Activated B cell treated with CpG ODN at 0.5 μM for 24 hours (primary cell): ENCODE measurements at regions not wholly inside any gene's neighbourhood (a gene's known extent, or its start where the extent isn't known, plus 50 kb on each side); places are given as distances from the start of the nearest gene placed in this dataset.
"Not testable (repeated sequence)": the region's sequence is repeated elsewhere in the genome, so short reads cannot be mapped to it uniquely, and the experiment has no call there.

Experiments
- ATAC-seq: fragments of 200-7000 bp; cut with Tn5 transposase; one replicate; pipeline ENCODE4 v1.10.0; 2021; ENCODE audit warnings: low read depth, mild to moderate bottlenecking, moderate library complexity
- CTCF ChIA-PET: fragments of 350-600 bp; sonication (Branson Sonifier 250); formaldehyde crosslinking; loops from one replicate; lab custom pipeline; 2021; ENCODE audit warnings: antibody characterized with exemption; lab: Charles Lee
- POLR2A ChIA-PET: fragments of 350-600 bp; sonication (Branson Sonifier 250); formaldehyde crosslinking; loops from one replicate; lab custom pipeline; 2021; ENCODE audit warnings: antibody characterized with exemption; lab: Charles Lee
- DNase-seq: peaks from one replicate; pipeline ENCODE4 v3.0.0; 2022
- H3K27ac Mint-ChIP-seq: one replicate; pipeline ENCODE4 v1.8.0; 2020; ENCODE audit warnings: mixed read lengths
- H3K27me3 Mint-ChIP-seq: one replicate; pipeline ENCODE4 v1.8.0; 2021; ENCODE audit warnings: mixed read lengths
- H3K36me3 Mint-ChIP-seq: one replicate; pipeline ENCODE4 v1.8.0; 2021; ENCODE audit warnings: low read depth, mixed read lengths
- H3K4me1 Mint-ChIP-seq: one replicate; pipeline ENCODE4 v1.8.0; 2021; ENCODE audit warnings: mixed read lengths
- H3K4me3 Mint-ChIP-seq: one replicate; pipeline ENCODE4 v1.8.0; 2020; ENCODE audit warnings: mild to moderate bottlenecking, mixed read lengths
- H3K9me3 Mint-ChIP-seq: one replicate; pipeline ENCODE4 v1.8.0; 2020; ENCODE audit warnings: mixed read lengths
- intact Hi-C: fragments of 100-400 bp; cut with micrococcal nuclease; formaldehyde crosslinking; loops from one replicate; pipeline ENCODE4 v1.15.1; 2024
- TF ChIP-seq, protein P1 (sequence below): fragments of 200-600 bp; IDR thresholded peaks from one replicate; pipeline ENCODE4 v1.8.0; 2022; ENCODE audit warnings: antibody characterized with exemption, mild to moderate bottlenecking

- no peak overlapping the region for H3K4me3 Mint-ChIP-seq
- H3K27ac Mint-ChIP-seq = no peak overlapping the region
- intact Hi-C loops = no loop called here
- ChIA-PET CTCF (no interaction called here), POLR2A (no interaction called here)
- peaks cover 9% of the 10 kb centered on the region for H3K27me3 Mint-ChIP-seq
- TF ChIP-seq, protein P1, sequence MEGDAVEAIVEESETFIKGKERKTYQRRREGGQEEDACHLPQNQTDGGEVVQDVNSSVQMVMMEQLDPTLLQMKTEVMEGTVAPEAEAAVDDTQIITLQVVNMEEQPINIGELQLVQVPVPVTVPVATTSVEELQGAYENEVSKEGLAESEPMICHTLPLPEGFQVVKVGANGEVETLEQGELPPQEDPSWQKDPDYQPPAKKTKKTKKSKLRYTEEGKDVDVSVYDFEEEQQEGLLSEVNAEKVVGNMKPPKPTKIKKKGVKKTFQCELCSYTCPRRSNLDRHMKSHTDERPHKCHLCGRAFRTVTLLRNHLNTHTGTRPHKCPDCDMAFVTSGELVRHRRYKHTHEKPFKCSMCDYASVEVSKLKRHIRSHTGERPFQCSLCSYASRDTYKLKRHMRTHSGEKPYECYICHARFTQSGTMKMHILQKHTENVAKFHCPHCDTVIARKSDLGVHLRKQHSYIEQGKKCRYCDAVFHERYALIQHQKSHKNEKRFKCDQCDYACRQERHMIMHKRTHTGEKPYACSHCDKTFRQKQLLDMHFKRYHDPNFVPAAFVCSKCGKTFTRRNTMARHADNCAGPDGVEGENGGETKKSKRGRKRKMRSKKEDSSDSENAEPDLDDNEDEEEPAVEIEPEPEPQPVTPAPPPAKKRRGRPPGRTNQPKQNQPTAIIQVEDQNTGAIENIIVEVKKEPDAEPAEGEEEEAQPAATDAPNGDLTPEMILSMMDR = no peak
- no peaks in the 10 kb centered on the region for H3K4me1 Mint-ChIP-seq
- no peaks in the 10 kb centered on the region for H3K9me3 Mint-ChIP-seq
- no peaks in the 10 kb centered on the region for H3K36me3 Mint-ChIP-seq
- DNase-seq (no peak), ATAC-seq (no peak)
Observed at GRCh38 chr22:27602390-27602789, 199.2 kb downstream of the MN1 start.

GRCh38 chr22:27603111-27603799 lies 198.3 kb downstream of the MN1 start:
- intact Hi-C loops = no loop called here
- Mint-ChIP-seq H3K36me3 (no peaks in the 10 kb centered on the region), H3K9me3 (no peaks in the 10 kb centered on the region), H3K27ac (no peak overlapping the region), H3K4me3 (no peak overlapping the region), H3K27me3 (peaks cover 9% of the 10 kb centered on the region), H3K4me1 (no peaks in the 10 kb centered on the region)
- DNase-seq = no peak
- ChIA-PET CTCF (no interaction called here), POLR2A (no interaction called here)
- no peak for ATAC-seq
- TF ChIP-seq, protein P1 = no peak

GRCh38 chr22:27603800-27604144 lies 197.8 kb downstream of the MN1 start:
- Mint-ChIP-seq H3K27me3 (peaks cover 9% of the 10 kb centered on the region), H3K9me3 (no peaks in the 10 kb centered on the region), H3K27ac (no peak overlapping the region), H3K4me1 (no peaks in the 10 kb centered on the region), H3K4me3 (no peak overlapping the region), H3K36me3 (no peaks in the 10 kb centered on the region)
- no peak for ATAC-seq
- TF ChIP-seq, protein P1 = no peak
- DNase-seq = no peak
- intact Hi-C loops = no loop called here
- ChIA-PET POLR2A (no interaction called here), CTCF (no interaction called here)

- Mint-ChIP-seq H3K27ac (no peak overlapping the region), H3K4me3 (no peak overlapping the region), H3K9me3 (no peaks in the 10 kb centered on the region), H3K4me1 (no peaks in the 10 kb centered on the region), H3K36me3 (no peaks in the 10 kb centered on the region), H3K27me3 (peaks cover 7% of the 10 kb centered on the region)
- TF ChIP-seq, protein P1 = no peak
- CTCF ChIA-PET = no interaction called here
- POLR2A ChIA-PET = no interaction called here
- DNase-seq (no peak), ATAC-seq (no peak)
- intact Hi-C loops = no loop called here
Observed at GRCh38 chr22:27605390-27605789, 196.2 kb downstream of the MN1 start.

- DNase-seq, H3K4me3 Mint-ChIP-seq, H3K4me1 Mint-ChIP-seq, H3K27ac Mint-ChIP-seq, H3K36me3 Mint-ChIP-seq, H3K9me3 Mint-ChIP-seq, POLR2A ChIA-PET, H3K27me3 Mint-ChIP-seq, CTCF ChIA-PET, ATAC-seq, intact Hi-C loops: not testable (repeated sequence)
Observed at GRCh38 chr22:27607750-27608149, 193.8 kb downstream of the MN1 start.

DNA sequence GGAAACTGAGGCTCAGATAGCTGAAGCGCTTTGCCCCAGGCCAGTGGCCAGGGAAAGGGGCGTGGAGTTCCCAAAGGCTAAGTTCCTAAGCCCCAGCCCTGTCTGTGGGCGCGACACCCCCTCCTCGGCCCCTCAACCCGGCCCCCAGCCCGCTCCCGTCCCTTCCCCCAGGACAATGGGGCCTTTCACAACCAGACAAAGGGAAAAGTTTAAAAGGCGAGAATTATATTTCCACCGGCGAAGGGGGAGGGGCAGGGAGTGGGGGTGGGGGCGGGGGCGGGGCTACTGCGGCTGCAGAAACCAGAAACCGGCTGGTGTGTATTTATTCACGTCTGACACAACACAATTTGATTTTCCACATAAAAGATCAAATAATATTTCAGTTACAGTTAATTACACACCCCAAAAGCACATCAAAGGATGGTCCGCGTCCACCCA lies 192.1 kb downstream of the MN1 start:
- TF ChIP-seq, protein P1 = no peak
- Mint-ChIP-seq H3K9me3 (no peaks in the 10 kb centered on the region), H3K4me3 (no peak overlapping the region), H3K27me3 (peaks cover 12% of the 10 kb centered on the region), H3K27ac (no peak overlapping the region), H3K4me1 (no peaks in the 10 kb centered on the region), H3K36me3 (no peaks in the 10 kb centered on the region)
- DNase-seq (no peak), ATAC-seq (no peak)
- ChIA-PET POLR2A (no interaction called here), CTCF (no interaction called here)
- intact Hi-C loops = no loop called here

- POLR2A ChIA-PET, H3K4me3 Mint-ChIP-seq, H3K27ac Mint-ChIP-seq, ATAC-seq, H3K9me3 Mint-ChIP-seq, CTCF ChIA-PET, DNase-seq, H3K36me3 Mint-ChIP-seq, H3K4me1 Mint-ChIP-seq, intact Hi-C loops: not testable (repeated sequence)
- peaks cover 18% of the 10 kb centered on the region for H3K27me3 Mint-ChIP-seq
Observed at GRCh38 chr22:27610164-27610563, 191.4 kb downstream of the MN1 start.
